H54 (cell line): ENCODE measurements at regions not wholly inside any gene's neighbourhood (a gene's known extent, or its start where the extent isn't known, plus 50 kb on each side); places are given as distances from the start of the nearest gene placed in this dataset.
A peak's percentile ranks its signal among the peaks of the same experiment; 100 is the strongest.
"Not testable (repeated sequence)": the region's sequence is repeated elsewhere in the genome, so short reads cannot be mapped to it uniquely, and the experiment has no call there.

Experiments used
- DNase-seq: peaks from one replicate; pipeline ENCODE4 v3.0.0; 2011; ENCODE audit warnings: low spot score, mixed read lengths; ENCODE audit not compliant: insufficient read length
- FAIRE-seq: peaks from 3 replicates; lab custom pipeline; 2011; peaks lifted over from hg19 to GRCh38; lab: Jason Lieb, UNC
- POLR2A ChIP-seq: IDR thresholded peaks from 2 replicates; pipeline ENCODE4 v1.6.1; 2011; ENCODE audit warnings: low read depth, mild to moderate bottlenecking, low read length

GRCh38 chr13:59363947-59364346, 799.8 kb downstream of the DIAPH3 start:
- FAIRE-seq (no peak), DNase-seq (no peak)
- TF ChIP-seq POLR2A, result no peak

GRCh38 chr13:59364641-59365085, 799.1 kb downstream of the DIAPH3 start:
- no peak for DNase-seq
- no peak for TF ChIP-seq POLR2A
- FAIRE-seq, result no peak

- no peak for FAIRE-seq
- DNase-seq, result no peak
- no peak for TF ChIP-seq POLR2A
These were observed 796.3 kb downstream of the DIAPH3 start for GRCh38 chr13:59367467-59367866.

- no peak for DNase-seq
These were observed 795.8 kb downstream of the DIAPH3 start for GRCh38 chr13:59367904-59368303.

GRCh38 chr13:59368693-59369092, 795.0 kb downstream of the DIAPH3 start:
- no peak for TF ChIP-seq POLR2A
- FAIRE-seq (no peak), DNase-seq (no peak)

More at GRCh38 chr13:59367904-59368303, 795.8 kb downstream of the DIAPH3 start:
- no peak for TF ChIP-seq POLR2A
- FAIRE-seq, result no peak

- TF ChIP-seq POLR2A, result no peak
- DNase-seq (no peak), FAIRE-seq (no peak)
These were observed 792.5 kb downstream of the DIAPH3 start for GRCh38 chr13:59371229-59371628.

GRCh38 chr13:59373341-59373740, 790.4 kb downstream of the DIAPH3 start:
- no peak for TF ChIP-seq POLR2A
- FAIRE-seq, result no peak
- no peak for DNase-seq

GRCh38 chr13:59374691-59375090, 789.0 kb downstream of the DIAPH3 start:
- FAIRE-seq (no peak), DNase-seq (no peak)
- TF ChIP-seq POLR2A, result no peak

GRCh38 chr13:59384154-59384553, 779.6 kb downstream of the DIAPH3 start:
- no peak for TF ChIP-seq POLR2A
- no peak for FAIRE-seq

GRCh38 chr13:59391696-59392095, 772.0 kb downstream of the DIAPH3 start:
- FAIRE-seq (peak; percentile 43), DNase-seq (peak; percentile 22)
- TF ChIP-seq POLR2A, result no peak

More at GRCh38 chr13:59384154-59384553, 779.6 kb downstream of the DIAPH3 start:
- no peak for DNase-seq

- DNase-seq (no peak), FAIRE-seq (no peak)
- no peak for TF ChIP-seq POLR2A
These were observed 771.4 kb downstream of the DIAPH3 start for GRCh38 chr13:59392328-59392727.

GRCh38 chr13:59394496-59394895, 769.2 kb downstream of the DIAPH3 start:
- FAIRE-seq, result no peak
- no peak for TF ChIP-seq POLR2A
- DNase-seq, result no peak

GRCh38 chr13:59398127-59398526, 765.6 kb downstream of the DIAPH3 start:
- DNase-seq (no peak), FAIRE-seq (no peak)
- TF ChIP-seq POLR2A, result no peak

- no peak for FAIRE-seq
- DNase-seq, result no peak
- TF ChIP-seq POLR2A, result no peak
These were observed 765.1 kb downstream of the DIAPH3 start for GRCh38 chr13:59398661-59399060.

GRCh38 chr13:59399513-59399912, 764.2 kb downstream of the DIAPH3 start:
- no peak for DNase-seq
- no peak for TF ChIP-seq POLR2A
- no peak for FAIRE-seq

- TF ChIP-seq POLR2A, result no peak
- DNase-seq (no peak), FAIRE-seq (no peak)
These were observed 759.4 kb downstream of the DIAPH3 start for GRCh38 chr13:59404331-59404730.

GRCh38 chr13:59407251-59407650, 756.5 kb downstream of the DIAPH3 start:
- not testable (repeated sequence) for FAIRE-seq, DNase-seq
